Sigmoid colon (tissue), 4 donors: ENCODE measurements at regions not wholly inside any gene's neighbourhood (a gene's known extent, or its start where the extent isn't known, plus 50 kb on each side); places are given as distances from the start of the nearest gene placed in this dataset.

Experiments
- CTCF ChIP-seq, 4 experiments: fragments of 450-650 bp in 3 of 4; fragments of 200-600 bp in 1 of 4; IDR thresholded peaks; one replicate each; pipeline ENCODE4 v1.5.1; 2016 to 2019; ENCODE audit warnings: antibody characterized with exemption in 4 of 4, mild to moderate bottlenecking in 3 of 4, moderate library complexity in 2 of 4
- POLR2AphosphoS5 ChIP-seq, 4 donors: sonication (generic); formaldehyde crosslinking; IDR thresholded peaks; one replicate each; pipeline ENCODE4 v1.6.1; 2017; ENCODE audit warnings: antibody characterized with exemption in 4 of 4

GRCh38 chr2:5617796-5618195 lies 74.4 kb upstream of the SOX11 start:
- TF ChIP-seq CTCF (IDR thresholded peaks at IDR 0.05) = no peak
- TF ChIP-seq POLR2AphosphoS5 (IDR thresholded peaks at IDR 0.05) = no peak
